Activated CD8-positive, alpha-beta memory T cell treated with anti-CD3 and anti-CD28 coated beads for 4 hours (primary cell): ENCODE measurements at regions not wholly inside any gene's neighbourhood (a gene's known extent, or its start where the extent isn't known, plus 50 kb on each side); places are given as distances from the start of the nearest gene placed in this dataset.

Source experiments
- DNase-seq, 2 donors: peaks; one replicate each; pipeline ENCODE4 v3.0.0-alpha.2; 2020; ENCODE audit warnings: low read depth in 2 of 2

DNA sequence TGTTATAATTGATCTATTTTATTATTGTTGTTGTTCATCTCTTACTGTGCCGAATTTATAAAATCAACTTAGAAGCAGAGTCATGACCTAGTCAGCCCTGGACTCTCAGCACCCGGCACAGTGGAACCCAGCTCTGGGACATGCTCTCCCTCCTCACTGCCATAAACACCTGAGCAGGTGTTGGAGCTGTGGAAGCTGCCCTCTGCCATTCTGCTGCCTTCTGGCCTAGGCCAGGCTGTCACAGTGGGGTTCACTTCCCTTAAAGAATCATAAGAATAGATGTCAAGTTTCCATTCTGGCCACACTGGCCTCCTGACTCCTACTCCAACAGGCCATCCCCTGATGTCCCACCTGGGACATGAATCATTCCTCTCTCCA lies 192.2 kb downstream of the ZFP36L2 start:
- no peak for DNase-seq

DNA sequence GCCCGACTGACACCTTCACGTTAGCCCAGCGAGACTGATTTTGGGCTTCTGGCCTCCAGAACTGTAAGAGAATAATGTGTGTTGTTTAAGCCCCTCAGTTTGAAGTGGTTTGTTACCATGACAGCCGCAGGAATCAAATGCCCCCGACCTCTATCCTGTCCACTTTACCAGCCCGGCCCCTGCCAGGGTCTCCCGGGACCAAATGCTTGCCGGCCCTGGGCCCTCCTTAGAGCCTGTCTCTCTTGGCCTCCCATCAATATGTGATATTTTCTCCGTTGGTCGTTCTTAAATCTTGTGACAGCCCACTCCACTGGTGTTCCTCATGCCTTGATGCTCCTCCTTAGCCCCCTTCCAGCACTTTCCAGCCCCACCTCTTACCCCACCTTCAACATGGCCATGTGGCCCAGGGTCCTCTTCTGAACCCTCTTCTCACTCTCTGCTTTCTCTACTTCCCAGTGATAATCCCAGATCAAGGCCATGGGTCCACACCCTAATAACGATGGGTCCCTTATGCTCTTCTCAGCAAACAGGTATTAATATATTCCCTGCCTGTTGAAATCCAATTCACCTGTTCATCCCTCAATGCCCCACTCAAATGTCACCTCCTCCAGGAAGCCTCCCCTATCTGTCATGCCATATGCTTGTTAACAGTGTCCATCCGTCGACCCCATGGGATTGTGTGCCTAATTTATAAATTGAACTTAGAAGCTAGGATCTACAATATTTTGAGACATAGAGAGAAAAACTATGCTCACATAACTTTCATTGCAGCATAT lies 192.8 kb downstream of the ZFP36L2 start:
- DNase-seq, result no peak

DNA sequence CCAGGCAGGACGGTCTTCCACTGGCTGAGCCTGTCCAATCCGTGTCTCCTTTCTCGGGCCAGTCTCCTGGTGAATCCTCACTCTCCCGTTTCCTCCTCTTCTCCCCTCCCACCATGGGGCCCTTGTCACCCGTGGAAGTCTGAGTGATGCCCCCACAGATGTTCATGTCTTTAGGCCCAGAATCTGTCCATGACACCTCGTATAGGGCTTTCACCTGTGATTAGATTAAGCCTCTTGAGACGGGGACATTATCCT lies 193.5 kb downstream of the ZFP36L2 start:
- no peak for DNase-seq

DNA sequence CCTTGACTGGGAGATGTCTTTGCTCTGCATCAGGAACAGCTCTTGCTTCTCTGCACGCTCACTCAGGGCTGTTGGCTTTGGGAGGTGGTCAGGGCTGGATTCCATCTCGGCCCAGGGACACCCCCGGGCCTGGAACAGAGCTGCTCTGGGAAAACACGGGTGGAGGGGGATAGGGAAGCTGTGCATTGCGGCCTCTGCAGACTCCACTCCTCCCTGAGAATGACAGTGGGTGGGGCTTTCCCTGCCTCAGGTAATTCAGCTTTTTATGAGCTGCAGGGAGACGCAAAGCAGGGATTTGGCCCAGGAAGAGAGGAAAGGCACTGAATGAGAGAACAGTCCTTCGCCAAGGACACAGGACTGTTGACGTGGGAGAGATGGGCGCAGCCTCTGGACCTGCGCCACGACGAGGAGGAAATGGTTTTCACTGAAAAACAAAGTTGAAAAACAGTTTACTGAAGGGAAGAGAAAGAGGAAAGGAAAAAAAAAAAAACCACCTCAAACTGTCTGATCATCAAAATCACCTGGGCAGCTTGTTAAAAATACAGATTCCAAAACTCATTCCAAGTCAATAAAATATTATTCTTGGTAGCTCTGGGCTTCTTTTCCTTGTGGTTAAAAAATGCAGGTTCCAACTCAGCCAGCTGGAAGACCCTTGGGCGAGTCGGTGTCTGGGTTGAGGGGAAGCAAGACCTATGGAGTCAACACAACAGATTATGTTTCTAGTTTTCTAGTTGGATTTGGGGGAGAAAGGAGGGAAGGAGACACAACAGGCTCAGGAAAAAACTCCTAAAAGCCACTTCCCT lies 194.0 kb downstream of the ZFP36L2 start:
- no peak for DNase-seq

DNA sequence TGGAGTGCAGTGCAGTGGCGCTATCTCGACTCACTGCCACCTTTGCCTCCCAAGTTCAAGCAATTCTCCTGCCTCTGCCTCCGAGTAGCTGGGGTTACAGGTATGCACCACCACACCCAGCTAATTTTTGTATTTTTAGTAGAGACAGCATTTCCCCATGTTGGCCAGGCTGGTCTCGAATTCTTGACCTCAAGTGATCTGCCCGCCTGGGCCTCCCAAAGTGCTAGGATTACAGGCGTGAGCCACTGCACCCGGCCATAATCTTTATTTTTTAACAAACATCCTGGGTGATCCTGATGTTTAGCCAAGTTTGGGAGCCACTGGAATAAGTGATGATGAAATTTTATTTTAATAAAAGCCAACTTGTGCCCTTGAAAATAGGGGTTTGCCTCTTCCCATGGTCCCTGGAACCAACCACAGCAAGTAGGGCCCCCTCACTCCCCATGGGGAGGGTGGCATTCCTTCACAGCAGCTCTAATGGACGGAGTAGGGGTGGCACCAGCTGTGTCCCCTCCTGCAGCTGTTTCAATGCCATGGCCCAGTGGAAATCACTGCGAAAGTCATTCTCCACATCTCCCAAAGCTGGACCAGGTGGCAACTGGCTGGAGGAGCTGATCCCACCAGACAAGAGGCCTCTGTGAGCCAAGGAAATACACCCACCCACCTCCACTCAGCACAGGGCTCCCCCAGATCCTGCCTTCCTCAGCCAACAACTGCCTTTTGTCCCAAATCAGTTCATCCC lies 194.8 kb downstream of the ZFP36L2 start:
- no peak for DNase-seq

DNA sequence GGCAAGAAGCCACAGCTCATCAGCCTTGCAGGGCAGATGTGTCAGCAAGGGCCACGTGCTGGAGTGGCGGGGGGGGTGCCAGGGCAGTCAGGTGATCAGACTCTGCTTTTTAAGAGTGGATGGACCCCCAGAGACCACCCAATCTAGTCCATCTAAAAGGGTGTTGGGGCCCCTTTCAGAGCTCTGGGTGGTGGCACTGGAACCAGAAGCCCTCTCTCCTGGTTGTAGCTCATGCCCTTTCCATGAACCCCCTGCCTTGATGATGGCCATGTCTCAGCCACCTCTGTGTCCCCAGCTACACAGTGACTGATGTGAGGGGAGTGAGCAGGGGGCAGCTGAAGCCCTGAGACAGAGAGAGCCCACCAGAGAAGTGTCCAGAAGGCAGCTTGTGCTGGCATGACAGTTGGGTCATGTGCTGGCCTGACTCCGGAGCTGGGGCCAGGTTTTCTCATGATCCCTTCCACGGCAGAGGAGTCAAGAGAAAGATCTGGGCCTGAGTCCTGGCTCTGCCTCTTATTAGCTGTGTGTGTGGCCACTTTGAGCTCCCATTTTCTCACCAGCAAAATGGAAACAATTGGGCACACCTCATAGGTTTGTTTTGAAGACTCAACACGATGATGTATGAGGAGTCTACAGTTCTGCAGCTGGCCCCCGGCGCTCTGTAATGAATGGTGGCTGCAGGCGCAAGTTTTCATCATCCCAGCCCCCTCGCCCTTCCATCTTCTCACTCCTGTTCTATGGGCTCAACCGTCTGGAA lies 195.7 kb downstream of the ZFP36L2 start:
- no peak for DNase-seq

DNA sequence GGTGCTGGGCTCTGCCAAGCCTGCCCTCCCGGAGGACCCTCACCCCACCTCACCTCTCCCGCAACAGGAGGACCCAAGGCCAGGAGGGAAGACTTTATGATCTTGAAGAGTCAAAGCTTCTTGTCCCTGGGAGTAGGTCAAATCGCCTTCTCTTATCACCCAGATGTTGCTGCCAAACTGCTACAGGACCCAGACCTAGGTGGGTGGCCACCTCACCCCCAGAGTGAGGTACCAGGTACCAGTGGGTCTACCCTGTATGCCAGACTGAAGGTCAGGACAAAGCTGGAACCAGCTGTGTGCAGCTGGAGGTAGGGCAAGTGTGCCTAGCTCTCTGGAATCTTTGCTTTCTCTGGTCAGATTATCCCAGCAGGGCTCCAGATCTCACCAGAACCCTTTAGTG lies 197.2 kb downstream of the ZFP36L2 start:
- DNase-seq, result no peak

DNA sequence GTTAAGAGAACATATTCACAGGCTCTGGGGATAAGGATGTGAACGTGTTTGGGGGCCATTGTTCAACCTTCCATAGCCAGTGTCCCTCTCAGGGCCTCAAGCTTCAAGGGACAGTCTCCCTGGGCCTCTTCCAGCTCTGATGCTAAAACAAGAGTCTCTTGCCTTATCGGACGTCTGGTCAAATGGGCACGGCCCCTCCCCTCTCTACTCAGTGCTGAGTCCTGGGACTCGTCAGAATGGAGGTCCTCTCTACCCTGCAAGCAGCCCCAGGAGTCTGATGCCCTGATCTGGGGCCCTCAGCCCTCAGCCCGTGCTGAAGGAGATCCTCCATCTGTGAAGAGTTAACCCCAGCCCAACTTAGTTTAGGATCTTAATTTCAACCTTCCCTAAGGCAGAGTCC lies 198.2 kb downstream of the ZFP36L2 start:
- no peak for DNase-seq

DNA sequence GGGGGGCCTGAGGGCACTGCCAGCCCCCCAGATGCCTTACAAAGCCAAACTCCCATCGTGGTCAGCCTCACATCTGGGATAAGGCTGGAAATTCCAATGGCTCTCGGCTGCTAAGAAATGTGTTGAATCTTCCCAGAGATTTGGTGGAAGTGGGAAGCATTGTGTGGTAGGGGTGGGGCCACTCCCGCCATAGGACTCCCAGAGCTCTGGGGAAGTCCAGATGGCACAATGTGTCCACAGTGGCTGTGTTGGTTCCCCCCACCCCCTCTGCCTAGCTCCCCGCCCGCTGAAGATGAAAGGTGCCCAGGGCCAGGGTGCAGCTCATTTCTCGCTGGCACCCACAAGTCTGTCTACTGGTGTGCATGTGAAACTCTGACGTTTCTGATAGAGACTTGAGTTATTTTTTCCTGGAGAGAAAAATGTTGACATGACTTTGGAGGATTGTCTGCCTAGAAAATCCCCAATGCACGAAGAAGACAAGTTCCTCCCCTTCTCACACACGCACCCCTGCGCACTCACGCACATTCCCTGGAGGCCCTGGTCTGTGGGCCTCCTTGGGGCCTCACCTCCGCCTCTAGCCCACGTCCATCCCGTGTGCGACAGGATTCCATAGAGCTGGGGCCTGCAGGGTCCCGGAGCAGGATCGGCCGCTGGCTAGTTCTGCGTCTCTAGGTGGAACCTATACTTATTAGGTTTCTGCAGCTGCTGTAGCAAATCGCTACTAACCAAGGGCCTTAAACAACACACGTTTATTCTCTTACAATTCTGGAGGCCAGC lies 199.1 kb downstream of the ZFP36L2 start:
- no peak for DNase-seq

DNA sequence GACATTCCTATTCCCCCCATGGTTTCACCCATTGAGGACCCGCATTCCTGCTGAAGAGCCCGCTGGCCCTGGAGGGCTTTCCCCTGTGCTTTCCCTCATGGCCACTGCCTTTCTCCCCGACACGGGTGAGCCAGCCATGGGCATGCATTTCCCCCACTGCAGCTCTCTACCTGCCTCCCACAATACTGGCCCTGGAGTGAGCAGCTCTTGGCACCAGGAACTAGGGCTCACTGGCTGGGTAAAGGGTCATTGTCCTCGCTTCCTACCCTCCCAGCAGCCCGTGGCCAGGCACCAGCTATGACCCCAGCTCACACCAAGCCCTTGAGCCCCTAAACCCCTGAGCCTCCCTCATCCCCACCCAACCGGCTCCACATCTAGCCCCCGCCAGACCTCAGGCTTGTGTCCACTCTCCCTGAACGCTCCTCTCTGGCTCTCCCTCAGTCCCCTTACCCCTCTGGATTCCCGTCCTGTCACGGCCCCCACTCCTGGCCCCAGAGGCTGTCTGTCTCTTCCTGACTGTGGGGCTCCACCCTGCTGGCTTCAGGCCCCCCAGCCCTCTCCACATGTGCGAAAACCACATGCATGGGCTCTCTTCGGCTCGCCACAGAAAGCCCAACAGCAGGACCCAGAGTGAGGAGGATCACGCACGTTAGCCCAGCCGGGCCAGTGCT lies 199.8 kb downstream of the ZFP36L2 start:
- DNase-seq, result no peak

DNA sequence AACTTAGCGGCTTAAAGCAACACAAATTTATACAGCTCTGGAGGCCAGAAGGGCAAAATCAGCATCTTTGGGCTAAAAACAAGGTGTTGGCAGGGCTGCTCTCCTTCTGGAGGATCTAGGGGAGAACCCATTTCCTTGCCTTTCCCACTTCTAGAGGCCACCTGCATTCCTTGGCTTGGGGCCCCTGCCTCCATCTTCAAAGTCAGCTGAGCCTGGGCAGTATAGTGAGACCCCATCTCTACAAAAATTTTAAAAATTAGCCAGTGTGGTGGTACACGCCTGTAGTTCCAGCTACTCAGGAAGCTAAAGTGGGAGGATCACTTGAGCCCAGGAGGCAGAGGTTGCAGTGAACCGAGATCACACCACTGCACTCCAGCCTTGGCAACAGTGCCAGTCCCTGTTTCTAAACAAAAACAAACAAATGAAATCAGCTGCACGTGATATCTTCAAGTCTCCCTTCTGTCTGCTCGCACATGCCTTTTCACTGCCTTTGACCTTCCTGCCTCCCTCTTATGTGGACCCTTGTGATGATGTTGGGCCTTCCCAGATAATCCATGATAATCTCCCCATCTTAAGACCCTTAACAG lies 200.6 kb downstream of the ZFP36L2 start:
- no peak for DNase-seq

DNA sequence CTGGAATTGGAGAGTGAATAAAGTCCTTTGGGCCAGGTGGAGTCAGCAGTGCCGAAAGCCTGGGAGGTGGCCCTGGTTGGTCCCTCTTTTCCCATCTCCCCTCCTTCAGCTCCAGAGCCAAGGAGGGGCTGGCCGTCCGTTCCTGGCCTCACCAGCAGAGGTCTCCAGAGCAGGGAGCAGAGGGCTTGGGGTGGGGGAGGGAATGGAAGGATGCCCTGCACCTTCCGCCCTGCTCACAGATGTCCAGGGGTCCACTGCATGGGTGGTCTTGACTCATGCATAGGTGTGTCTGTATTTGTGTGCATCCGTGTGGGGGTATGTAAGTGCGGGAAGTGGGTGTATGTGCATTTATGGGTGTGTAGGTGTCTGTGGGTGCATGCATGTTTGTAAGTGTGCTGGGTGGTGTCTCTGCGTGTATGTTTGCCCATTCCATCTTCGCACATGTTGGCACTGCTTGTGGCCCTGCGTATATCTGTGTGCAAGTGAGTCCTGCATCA lies 201.8 kb downstream of the ZFP36L2 start:
- no peak for DNase-seq

DNA sequence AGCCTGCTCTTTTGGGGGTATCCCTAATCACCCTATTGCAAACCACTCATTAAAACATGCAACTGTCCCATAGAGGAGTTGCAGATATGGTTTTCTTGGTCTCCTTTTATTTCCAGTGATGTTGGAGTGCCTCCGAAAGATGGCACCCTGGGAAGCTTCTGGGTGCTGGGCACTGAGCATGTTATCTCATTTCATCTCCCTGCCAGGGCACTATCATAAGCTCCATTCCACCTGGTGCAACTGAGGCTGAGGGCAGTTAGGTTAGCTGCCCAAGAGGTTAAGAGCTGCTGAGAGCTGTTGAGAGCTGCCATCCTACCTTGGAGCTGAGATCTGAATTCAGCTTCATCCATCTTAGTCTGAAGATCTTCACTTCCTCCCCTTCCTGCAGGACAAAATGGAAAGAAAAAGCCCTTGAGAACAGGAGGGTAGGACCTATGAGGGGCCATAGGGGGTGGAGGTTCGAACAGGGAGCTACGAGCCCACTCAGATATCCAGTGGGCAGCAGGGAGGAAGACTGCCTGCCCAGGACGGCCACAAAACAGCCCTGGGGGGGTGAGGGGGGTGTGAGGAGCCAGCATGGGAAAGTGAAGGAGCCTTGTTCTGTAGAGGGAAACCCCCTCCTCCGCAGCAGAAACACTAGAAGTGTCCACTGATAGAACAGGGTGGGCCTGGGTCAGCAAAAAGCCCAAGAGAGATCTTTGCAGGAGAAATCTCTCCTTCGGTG lies 202.5 kb downstream of the ZFP36L2 start:
- no peak for DNase-seq

DNA sequence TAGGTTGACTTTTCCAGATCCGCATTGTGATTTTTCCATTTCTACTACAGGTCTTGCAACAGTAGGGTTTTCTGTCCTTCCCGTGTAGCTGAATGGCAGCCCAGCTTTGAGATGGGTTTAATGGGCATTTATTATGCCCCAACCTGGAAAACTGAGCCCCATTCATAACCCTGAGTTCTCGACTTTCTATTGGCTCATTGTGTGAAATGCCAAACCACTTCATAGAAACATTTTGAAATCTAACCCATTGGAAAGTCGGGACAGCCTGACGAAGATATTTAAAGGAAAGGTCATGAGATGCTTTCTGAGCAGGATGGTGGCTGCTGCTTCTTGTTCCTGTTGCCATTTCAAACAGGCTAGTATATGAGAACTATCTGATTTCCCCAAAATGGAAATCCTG lies 203.5 kb downstream of the ZFP36L2 start:
- no peak for DNase-seq

DNA sequence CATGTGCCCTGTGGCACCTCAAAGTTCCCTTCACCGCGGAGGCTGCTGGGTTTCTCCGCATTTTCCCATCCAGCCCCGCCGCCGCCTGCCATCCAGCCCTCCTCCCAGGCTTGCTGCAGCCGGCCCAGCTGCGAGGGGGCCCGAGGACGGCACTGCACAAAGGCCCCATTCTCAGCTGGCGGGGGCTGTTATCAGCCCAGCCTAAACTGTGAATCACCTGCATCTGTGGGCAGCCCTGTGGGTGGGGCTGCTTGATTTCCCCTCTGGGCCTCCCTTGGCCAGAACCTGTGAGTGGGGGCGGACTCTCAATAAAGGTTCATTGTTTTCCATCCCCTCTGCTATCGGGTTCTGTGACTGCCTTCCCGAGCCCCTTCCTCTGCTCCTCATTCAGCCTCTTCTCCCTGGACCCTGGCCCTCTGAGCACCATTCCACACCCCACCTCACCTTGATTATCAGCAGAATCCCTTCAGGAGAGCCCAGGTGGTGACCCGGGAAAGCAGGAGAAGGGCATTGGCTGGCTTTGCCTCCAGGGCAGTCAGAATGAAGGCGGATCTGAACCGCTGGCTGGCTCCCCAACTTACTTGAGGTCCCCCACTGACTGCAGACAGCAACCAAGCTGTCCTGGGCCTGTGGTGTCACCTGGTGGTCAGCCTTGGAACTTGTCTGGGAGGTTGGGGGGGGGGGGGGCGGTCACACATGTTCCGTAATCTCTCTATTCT lies 204.5 kb downstream of the ZFP36L2 start:
- no peak for DNase-seq

DNA sequence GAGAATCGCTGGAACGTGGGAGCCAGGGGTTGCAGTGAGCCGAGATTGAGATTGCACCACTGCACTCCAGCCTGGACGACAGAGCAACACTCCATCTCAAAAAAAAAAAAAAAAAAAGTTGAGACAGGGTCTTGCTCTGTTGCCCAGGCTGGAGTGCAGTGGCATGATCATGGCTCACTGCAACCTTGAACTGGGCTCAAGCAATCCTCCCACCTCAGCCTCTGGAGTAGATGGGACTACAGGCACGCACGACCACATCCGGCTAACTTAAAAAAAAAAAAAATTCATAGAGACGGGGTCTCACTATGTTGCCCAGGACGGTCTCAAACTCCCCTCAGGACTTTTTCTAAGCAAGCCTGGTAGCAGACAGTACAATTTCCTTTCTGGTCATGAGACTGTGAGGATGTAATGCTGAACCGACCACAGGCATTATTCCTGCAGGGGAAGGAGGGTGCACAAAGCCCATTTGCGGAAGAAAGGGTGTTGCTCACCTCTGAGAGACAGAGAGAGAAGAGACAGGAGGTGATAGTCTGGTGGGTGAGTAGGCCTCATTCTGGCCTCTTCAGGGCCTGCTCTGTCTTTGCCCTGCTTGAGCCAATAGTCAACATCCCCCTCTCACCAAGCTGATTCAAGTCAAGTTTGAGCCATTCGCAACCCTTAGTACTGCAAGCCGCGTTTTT lies 205.3 kb downstream of the ZFP36L2 start:
- no peak for DNase-seq

DNA sequence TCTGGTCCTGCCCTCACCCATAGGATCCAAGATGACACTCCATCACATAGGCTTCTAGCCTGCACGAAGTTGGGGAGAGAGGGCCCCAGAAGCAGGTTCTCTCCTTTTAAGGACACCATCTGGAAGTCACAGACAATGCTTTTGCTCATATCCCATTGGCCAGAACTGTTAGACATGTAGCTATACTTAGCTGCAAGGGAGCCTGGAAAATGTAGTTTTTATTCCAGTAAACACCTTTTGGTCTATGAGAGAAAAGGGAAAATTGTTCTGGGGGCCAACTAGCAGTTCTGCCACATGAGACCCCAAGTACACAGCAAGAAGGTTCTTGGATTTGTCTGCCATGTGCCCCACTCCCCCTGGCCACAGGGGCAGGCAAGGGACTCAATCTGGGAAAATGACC lies 206.1 kb downstream of the ZFP36L2 start:
- no peak for DNase-seq

DNA sequence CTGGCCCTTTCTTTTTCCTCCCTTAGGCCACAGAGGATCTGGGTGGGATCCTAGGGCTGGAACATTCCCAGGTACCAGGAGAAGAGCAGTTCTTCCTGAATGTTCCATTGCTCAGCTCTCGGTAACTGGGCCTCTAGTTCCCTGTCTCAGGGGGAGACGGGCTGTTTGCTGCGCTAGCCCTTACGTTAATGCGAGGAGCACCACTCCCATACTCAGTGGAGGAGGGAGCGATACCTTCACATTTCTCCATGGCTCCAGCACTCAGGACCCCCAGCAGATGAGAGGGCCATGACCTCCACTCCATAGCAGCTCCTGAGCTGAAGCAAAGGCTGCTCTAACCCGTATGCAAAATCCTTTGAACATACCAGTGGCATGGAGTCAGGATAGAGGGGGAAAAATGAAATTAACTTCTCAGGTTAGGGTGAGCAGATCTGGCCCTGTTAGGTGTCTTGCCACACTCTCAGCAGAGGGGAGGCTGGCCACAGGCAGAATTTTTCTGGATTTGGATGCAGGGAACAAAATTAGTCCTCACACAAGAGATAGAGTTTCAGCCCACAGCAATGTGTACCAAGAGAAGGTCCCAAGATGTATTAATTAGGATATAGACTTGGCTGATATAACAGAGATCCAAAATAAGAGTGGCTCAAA lies 206.7 kb downstream of the ZFP36L2 start:
- no peak for DNase-seq
